Gastroesophageal sphincter (tissue), 4 donors: ENCODE measurements at regions not wholly inside any gene's neighbourhood (a gene's known extent, or its start where the extent isn't known, plus 50 kb on each side); places are given as distances from the start of the nearest gene placed in this dataset.

Source experiments
- ATAC-seq: fragments of 150-250 bp; one replicate; pipeline ENCODE4 v1.9.1; 2016; ENCODE audit warnings: mild to moderate bottlenecking, moderate library complexity
- H3K27ac ChIP-seq, 4 donors: fragments of 200-600 bp; sonication (generic) in 3 of 4; 1 replicate in 3 of 4; 2 replicates in 1 of 4; pipeline ENCODE4 v1.5.1; 2016 to 2019
- H3K27me3 ChIP-seq: fragments of 200-600 bp; sonication (generic); one replicate; pipeline ENCODE4 v1.5.1; 2019
- H3K36me3 ChIP-seq, 2 donors: fragments of 200-600 bp; sonication (generic); one replicate each; pipeline ENCODE4 v1.5.1; 2019; ENCODE audit warnings: control low read depth in 1 of 2
- H3K4me1 ChIP-seq, 3 donors: fragments of 200-600 bp; sonication (generic); 1 replicate in 2 of 3; 2 replicates in 1 of 3; pipeline ENCODE4 v1.5.1; 2016 to 2019; ENCODE audit warnings: control low read depth in 2 of 3
- H3K4me3 ChIP-seq, 2 donors: fragments of 200-600 bp; sonication (generic); one replicate each; pipeline ENCODE4 v1.5.1; 2019; ENCODE audit warnings: mild to moderate bottlenecking in 1 of 2, moderate library complexity in 1 of 2
- H3K9me3 ChIP-seq, 3 donors: fragments of 200-600 bp; sonication (generic); one replicate each; pipeline ENCODE4 v1.5.1; 2017 to 2019; ENCODE audit warnings: control low read depth in 2 of 3
- CTCF ChIP-seq, 4 experiments: fragments of 200-600 bp in 2 of 4; fragments of 450-650 bp in 2 of 4; sonication (generic) in 1 of 4; IDR thresholded peaks; one replicate each; pipeline ENCODE4 v1.5.1; 2017 to 2019; ENCODE audit warnings: antibody characterized with exemption in 4 of 4, mild to moderate bottlenecking in 2 of 4, moderate library complexity in 2 of 4
- EP300 ChIP-seq: sonication (generic); formaldehyde crosslinking; IDR thresholded peaks from one replicate; pipeline ENCODE4 v1.6.1; 2017; ENCODE audit warnings: antibody characterized with exemption, mild to moderate bottlenecking
- POLR2A ChIP-seq, 2 donors: fragments of 450-650 bp; IDR thresholded peaks; one replicate each; pipeline ENCODE4 v1.6.1; 2017; ENCODE audit warnings: antibody characterized with exemption in 2 of 2, mild to moderate bottlenecking in 2 of 2, moderate library complexity in 1 of 2
- POLR2AphosphoS5 ChIP-seq: sonication (generic); formaldehyde crosslinking; IDR thresholded peaks from one replicate; pipeline ENCODE4 v1.6.1; 2017; ENCODE audit warnings: antibody characterized with exemption
- WGBS, 2 donors: methylation state at CpG; one replicate each; pipeline ENCODE4 v1.1.5; 2018; ENCODE audit warnings: low coverage in 1 of 2; 5-methylcytosine and 5-hydroxymethylcytosine counted together

- Histone ChIP-seq H3K9me3 (no peaks in the 10 kb centered on the region), H3K36me3 (no peaks in the 10 kb centered on the region), H3K27ac (no peak overlapping the region), H3K4me3 (no peak overlapping the region), H3K27me3 (no peaks in the 10 kb centered on the region), H3K4me1 (no peaks in the 10 kb centered on the region)
- WGBS, 2 donors = 86% methylated on average over 1 of the region's 7 CpGs; no CpG with 5 or more reads in 1 of the 2 donors
- no peak for TF ChIP-seq POLR2A (IDR thresholded peaks at IDR 0.05)
- no peak for TF ChIP-seq EP300
- TF ChIP-seq CTCF (IDR thresholded peaks at IDR 0.05) = no peak
- TF ChIP-seq POLR2AphosphoS5 = no peak
- ATAC-seq = no peak
Observed at GRCh38 chr1:105436589-105437259, 1619.8 kb upstream of the PRMT6 start.

GRCh38 chr1:105437847-105438246 lies 1618.6 kb upstream of the PRMT6 start:
- Histone ChIP-seq H3K27me3 (no peaks in the 10 kb centered on the region), H3K9me3 (no peaks in the 10 kb centered on the region), H3K27ac (no peak overlapping the region), H3K36me3 (no peaks in the 10 kb centered on the region), H3K4me1 (no peaks in the 10 kb centered on the region), H3K4me3 (no peak overlapping the region)
- no peak for TF ChIP-seq POLR2A (IDR thresholded peaks at IDR 0.05)
- no peak for TF ChIP-seq EP300
- TF ChIP-seq CTCF (IDR thresholded peaks at IDR 0.05) = no peak
- TF ChIP-seq POLR2AphosphoS5 = no peak
- no peak for ATAC-seq
- no CpG with 5 or more reads among the region's 1 CpG for WGBS, 2 donors

GRCh38 chr1:105442901-105443300 lies 1613.6 kb upstream of the PRMT6 start:
- Histone ChIP-seq H3K27ac (no peak overlapping the region), H3K9me3 (no peaks in the 10 kb centered on the region), H3K36me3 (no peaks in the 10 kb centered on the region), H3K4me3 (no peak overlapping the region), H3K27me3 (no peaks in the 10 kb centered on the region), H3K4me1 (no peaks in the 10 kb centered on the region)
- no peak for TF ChIP-seq EP300
- no peak for ATAC-seq
- WGBS, 2 donors = 58 to 60% methylated on average over 2 to 4 of the region's 4 CpGs

- Histone ChIP-seq H3K36me3 (no peaks in the 10 kb centered on the region), H3K27me3 (no peaks in the 10 kb centered on the region), H3K4me1 (no peaks in the 10 kb centered on the region), H3K27ac (no peak overlapping the region), H3K4me3 (no peak overlapping the region), H3K9me3 (no peaks in the 10 kb centered on the region)
- no peak for TF ChIP-seq CTCF (IDR thresholded peaks at IDR 0.05)
- no peak for TF ChIP-seq POLR2A (IDR thresholded peaks at IDR 0.05)
- no peak for TF ChIP-seq POLR2AphosphoS5
- TF ChIP-seq EP300 = no peak
- ATAC-seq = no peak
Observed at GRCh38 chr1:105459759-105460158, 1596.7 kb upstream of the PRMT6 start.

- TF ChIP-seq POLR2A (IDR thresholded peaks at IDR 0.05) = no peak
- no peak for TF ChIP-seq POLR2AphosphoS5
- TF ChIP-seq CTCF (IDR thresholded peaks at IDR 0.05) = no peak
- no peak for TF ChIP-seq EP300
- no peak overlapping the region for H3K4me3 ChIP-seq
- H3K9me3 ChIP-seq = no peaks in the 10 kb centered on the region
- no peaks in the 10 kb centered on the region for H3K27me3 ChIP-seq
- 72 to 78% methylated on average over 2 of the region's 2 CpGs for WGBS, 2 donors
- no peaks in the 10 kb centered on the region for H3K36me3 ChIP-seq
- H3K4me1 ChIP-seq = no peaks in the 10 kb centered on the region
- H3K27ac ChIP-seq = no peak overlapping the region
- no peak for ATAC-seq
Observed at GRCh38 chr1:105462308-105462707, 1594.2 kb upstream of the PRMT6 start.
